NCI-H345 treated with DMSO at 0.1 percent for 48 hours (cell line): ENCODE measurements at regions not wholly inside any gene's neighbourhood (a gene's known extent, or its start where the extent isn't known, plus 50 kb on each side); places are given as distances from the start of the nearest gene placed in this dataset.
"Not testable (repeated sequence)": the region's sequence is repeated elsewhere in the genome, so short reads cannot be mapped to it uniquely, and the experiment has no call there.

Experiments used
- DNase-seq: peaks from one replicate; lab custom pipeline; 2025; ENCODE audit not compliant: unreplicated experiment; lab: John Stamatoyannopoulos, UW

- DNase-seq = not testable (repeated sequence)
Measured at GRCh38 chr5:21341948-21342261, 1353.9 kb upstream of the CDH18 start.

GRCh38 chr5:21341203-21341947 lies 1353.4 kb upstream of the CDH18 start:
- not testable (repeated sequence) for DNase-seq

- not testable (repeated sequence) for DNase-seq
Measured at GRCh38 chr5:21340233-21340632, 1352.2 kb upstream of the CDH18 start.

GRCh38 chr5:21336478-21336877 lies 1348.5 kb upstream of the CDH18 start:
- not testable (repeated sequence) for DNase-seq

GRCh38 chr5:21315376-21315775 lies 1327.4 kb upstream of the CDH18 start:
- not testable (repeated sequence) for DNase-seq

GRCh38 chr5:21301205-21301604 lies 1313.2 kb upstream of the CDH18 start:
- DNase-seq = not testable (repeated sequence)

- not testable (repeated sequence) for DNase-seq
Measured at GRCh38 chr5:21274361-21274760, 1286.4 kb upstream of the CDH18 start.

GRCh38 chr5:21263361-21263760 lies 1275.4 kb upstream of the CDH18 start:
- DNase-seq = no peak

- no peak for DNase-seq
Measured at GRCh38 chr5:21254161-21254560, 1266.2 kb upstream of the CDH18 start.

GRCh38 chr5:21244982-21245381 lies 1257.0 kb upstream of the CDH18 start:
- DNase-seq = no peak

GRCh38 chr5:21238786-21239185 lies 1250.8 kb upstream of the CDH18 start:
- no peak for DNase-seq

GRCh38 chr5:21237461-21237860 lies 1249.5 kb upstream of the CDH18 start:
- no peak for DNase-seq

- DNase-seq = no peak
Measured at GRCh38 chr5:21236971-21237427, 1249.0 kb upstream of the CDH18 start.

GRCh38 chr5:21236104-21236503 lies 1248.1 kb upstream of the CDH18 start:
- no peak for DNase-seq

- no peak for DNase-seq
Measured at GRCh38 chr5:21225223-21226064, 1237.4 kb upstream of the CDH18 start.

- no peak for DNase-seq
Measured at GRCh38 chr5:21221616-21222015, 1233.6 kb upstream of the CDH18 start.

GRCh38 chr5:21219966-21220365 lies 1232.0 kb upstream of the CDH18 start:
- DNase-seq = no peak

GRCh38 chr5:21219251-21219650 lies 1231.3 kb upstream of the CDH18 start:
- no peak for DNase-seq

GRCh38 chr5:21212026-21212425 lies 1224.0 kb upstream of the CDH18 start:
- DNase-seq = no peak

- DNase-seq = no peak
Measured at GRCh38 chr5:21209409-21209808, 1221.4 kb upstream of the CDH18 start.

- no peak for DNase-seq
Measured at GRCh38 chr5:21199087-21199486, 1211.1 kb upstream of the CDH18 start.

- DNase-seq = no peak
Measured at GRCh38 chr5:21195145-21195544, 1207.1 kb upstream of the CDH18 start.
